Neural cell (in vitro differentiated cells): ENCODE measurements at regions not wholly inside any gene's neighbourhood (a gene's known extent, or its start where the extent isn't known, plus 50 kb on each side); places are given as distances from the start of the nearest gene placed in this dataset.

ENCODE experiments used
- H2AFZ ChIP-seq: fragments of 200-600, 300-800 bp; sonication (generic), shearing (Covaris generic); 2 replicates; pipeline ENCODE4 v1.6.0; 2014; ENCODE audit warnings: low read depth, mild to moderate bottlenecking, antibody characterized with exemption, low read length, moderate library complexity
- H3F3A ChIP-seq: fragments of 200-600 bp; shearing (Covaris generic); 2 replicates; pipeline ENCODE4 v1.6.1; 2016; ENCODE audit warnings: mild to moderate bottlenecking, moderate library complexity, mixed read lengths, antibody characterized with exemption, low read length; ENCODE audit not compliant: insufficient read depth, poor library complexity, severe bottlenecking
- H3K27ac ChIP-seq: fragments of 200-600, 300-800 bp; sonication (generic), shearing (Covaris generic); 2 replicates; pipeline ENCODE4 v1.5.1; 2014; ENCODE audit warnings: mild to moderate bottlenecking, low read length, moderate library complexity
- H3K27me3 ChIP-seq: fragments of 300-800, 200-600 bp; sonication (generic), shearing (Covaris generic); 2 replicates; pipeline ENCODE4 v1.6.0; 2014; ENCODE audit warnings: mild to moderate bottlenecking, low read depth, low read length, moderate library complexity; ENCODE audit not compliant: insufficient read depth
- H3K36me3 ChIP-seq: fragments of 300-800, 200-600 bp; sonication (generic), shearing (Covaris generic); 2 replicates; pipeline ENCODE4 v1.5.1; 2014; ENCODE audit warnings: mild to moderate bottlenecking, antibody characterized with exemption, low read length, moderate library complexity; ENCODE audit not compliant: insufficient read depth
- H3K4me2 ChIP-seq: fragments of 300-800, 200-600 bp; sonication (generic), shearing (Covaris generic); 2 replicates; pipeline ENCODE4 v1.6.0; 2014; ENCODE audit warnings: mild to moderate bottlenecking, low read length
- H3K4me3 ChIP-seq: fragments of 300-800, 200-600 bp; sonication (generic), shearing (Covaris generic); 2 replicates; pipeline ENCODE4 v1.5.1; 2014; ENCODE audit warnings: mild to moderate bottlenecking, low read length, moderate library complexity
- H3K79me2 ChIP-seq: fragments of 200-600 bp; shearing (Covaris generic); replicated peaks from 2 replicates; pipeline ENCODE4 v1.6.0; 2014; ENCODE audit warnings: mild to moderate bottlenecking, low read length, moderate library complexity; ENCODE audit not compliant: insufficient read depth
- H3K9ac ChIP-seq: fragments of 300-800, 200-600 bp; sonication (generic), shearing (Covaris generic); 2 replicates; pipeline ENCODE4 v1.6.1; 2016; ENCODE audit warnings: mild to moderate bottlenecking, low read length, mixed read lengths
- H3K9me2 ChIP-seq: fragments of 200-600 bp; shearing (Covaris generic); 2 replicates; pipeline ENCODE4 v1.6.1; 2016; ENCODE audit warnings: mild to moderate bottlenecking, low read length, mixed read lengths; ENCODE audit not compliant: insufficient read depth
- H3K9me3 ChIP-seq: fragments of 200-600, 300-800 bp; sonication (generic), shearing (Covaris generic); 2 replicates; pipeline ENCODE4 v1.6.1; 2016; ENCODE audit warnings: mild to moderate bottlenecking, mixed run types, low read length, moderate library complexity, mixed read lengths
- H4K20me1 ChIP-seq: fragments of 200-600 bp; shearing (Covaris generic); 2 replicates; pipeline ENCODE4 v1.6.1; 2016; ENCODE audit warnings: mild to moderate bottlenecking, mixed run types; ENCODE audit not compliant: insufficient read depth
- EP300 ChIP-seq: fragments of 450-650 bp; conservative IDR thresholded peaks from 2 replicates; pipeline ENCODE4 v1.6.1; 2014; ENCODE audit warnings: antibody characterized with exemption, mild to moderate bottlenecking, moderate library complexity; ENCODE audit not compliant: poor library complexity, severe bottlenecking
- EZH2 ChIP-seq: fragments of 200-600, 300-800 bp; shearing (Covaris generic), sonication (generic); IDR thresholded peaks from 2 replicates; pipeline ENCODE4 v1.6.1; 2014; ENCODE audit warnings: antibody characterized with exemption, low read length, borderline replicate concordance, mild to moderate bottlenecking; ENCODE audit not compliant: insufficient read depth, poor library complexity, severe bottlenecking
- MXI1 ChIP-seq: fragments of 450-650 bp; conservative IDR thresholded peaks from 2 replicates; pipeline ENCODE4 v1.6.1; 2014; ENCODE audit warnings: antibody characterized with exemption, mild to moderate bottlenecking; ENCODE audit not compliant: poor library complexity, severe bottlenecking
- POLR2AphosphoS5 ChIP-seq: IDR thresholded peaks from 2 replicates; pipeline ENCODE4 v1.6.1; 2012
- RAD21 ChIP-seq: fragments of 450-650 bp; conservative IDR thresholded peaks from 2 replicates; pipeline ENCODE4 v1.6.1; 2014; ENCODE audit warnings: antibody characterized with exemption, mild to moderate bottlenecking, moderate library complexity
- SMC3 ChIP-seq: fragments of 450-650 bp; conservative IDR thresholded peaks from 2 replicates; pipeline ENCODE4 v1.6.1; 2014; ENCODE audit warnings: antibody characterized with exemption, mild to moderate bottlenecking, moderate library complexity; ENCODE audit not compliant: poor library complexity
- TAF1 ChIP-seq: IDR thresholded peaks from 2 replicates; pipeline ENCODE4 v1.6.1; 2012; ENCODE audit warnings: low read depth
- TF ChIP-seq, protein P1 (sequence below): IDR thresholded peaks from 2 replicates; pipeline ENCODE4 v1.6.1; 2012; ENCODE audit warnings: borderline replicate concordance
- TF ChIP-seq, protein P2 (sequence below): fragments of 450-650 bp; IDR thresholded peaks from 2 replicates; pipeline ENCODE4 v1.5.1; 2014; ENCODE audit warnings: antibody characterized with exemption, mild to moderate bottlenecking, moderate library complexity; ENCODE audit not compliant: poor library complexity, severe bottlenecking

DNA sequence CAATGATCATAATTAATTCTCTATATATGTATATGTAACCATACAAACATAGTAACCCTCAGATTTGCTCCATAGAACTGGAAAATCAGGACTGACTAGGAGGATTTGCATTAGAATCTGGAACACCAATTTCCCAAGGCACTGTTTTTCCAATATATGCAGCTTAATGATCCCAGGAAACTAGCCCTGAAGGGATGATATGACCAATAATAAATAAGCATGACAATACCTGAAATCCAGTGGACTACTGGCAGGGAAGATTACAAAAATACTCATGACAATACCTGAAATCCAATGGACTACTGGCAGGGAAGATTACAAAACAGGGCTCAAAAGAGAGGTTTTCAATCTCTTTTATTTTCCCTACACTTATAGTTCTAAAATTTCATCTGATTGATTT, 98.4 kb downstream of the PCDH7 start:
- Histone ChIP-seq H3K9me3 (no peaks in the 10 kb centered on the region), H3K27me3 (no peaks in the 10 kb centered on the region), H3K36me3 (no peaks in the 10 kb centered on the region), H3K4me3 (no peak overlapping the region), H3K27ac (no peak overlapping the region), H3F3A (peaks cover 4% of the 10 kb centered on the region), H3K9me2 (no peaks in the 10 kb centered on the region), H3K9ac (no peak overlapping the region), H4K20me1 (no peaks in the 10 kb centered on the region), H3K4me2 (no peak overlapping the region), H3K79me2 (no peaks in the 10 kb centered on the region), H2AFZ (no peak overlapping the region)
- TF ChIP-seq RAD21 (no peak), TAF1 (no peak), SMC3 (no peak), MXI1 (no peak), EP300 (no peak), EZH2 (no peak), POLR2AphosphoS5 (no peak)
- TF ChIP-seq, protein P1, sequence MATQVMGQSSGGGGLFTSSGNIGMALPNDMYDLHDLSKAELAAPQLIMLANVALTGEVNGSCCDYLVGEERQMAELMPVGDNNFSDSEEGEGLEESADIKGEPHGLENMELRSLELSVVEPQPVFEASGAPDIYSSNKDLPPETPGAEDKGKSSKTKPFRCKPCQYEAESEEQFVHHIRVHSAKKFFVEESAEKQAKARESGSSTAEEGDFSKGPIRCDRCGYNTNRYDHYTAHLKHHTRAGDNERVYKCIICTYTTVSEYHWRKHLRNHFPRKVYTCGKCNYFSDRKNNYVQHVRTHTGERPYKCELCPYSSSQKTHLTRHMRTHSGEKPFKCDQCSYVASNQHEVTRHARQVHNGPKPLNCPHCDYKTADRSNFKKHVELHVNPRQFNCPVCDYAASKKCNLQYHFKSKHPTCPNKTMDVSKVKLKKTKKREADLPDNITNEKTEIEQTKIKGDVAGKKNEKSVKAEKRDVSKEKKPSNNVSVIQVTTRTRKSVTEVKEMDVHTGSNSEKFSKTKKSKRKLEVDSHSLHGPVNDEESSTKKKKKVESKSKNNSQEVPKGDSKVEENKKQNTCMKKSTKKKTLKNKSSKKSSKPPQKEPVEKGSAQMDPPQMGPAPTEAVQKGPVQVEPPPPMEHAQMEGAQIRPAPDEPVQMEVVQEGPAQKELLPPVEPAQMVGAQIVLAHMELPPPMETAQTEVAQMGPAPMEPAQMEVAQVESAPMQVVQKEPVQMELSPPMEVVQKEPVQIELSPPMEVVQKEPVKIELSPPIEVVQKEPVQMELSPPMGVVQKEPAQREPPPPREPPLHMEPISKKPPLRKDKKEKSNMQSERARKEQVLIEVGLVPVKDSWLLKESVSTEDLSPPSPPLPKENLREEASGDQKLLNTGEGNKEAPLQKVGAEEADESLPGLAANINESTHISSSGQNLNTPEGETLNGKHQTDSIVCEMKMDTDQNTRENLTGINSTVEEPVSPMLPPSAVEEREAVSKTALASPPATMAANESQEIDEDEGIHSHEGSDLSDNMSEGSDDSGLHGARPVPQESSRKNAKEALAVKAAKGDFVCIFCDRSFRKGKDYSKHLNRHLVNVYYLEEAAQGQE: no peak
- TF ChIP-seq, protein P2, sequence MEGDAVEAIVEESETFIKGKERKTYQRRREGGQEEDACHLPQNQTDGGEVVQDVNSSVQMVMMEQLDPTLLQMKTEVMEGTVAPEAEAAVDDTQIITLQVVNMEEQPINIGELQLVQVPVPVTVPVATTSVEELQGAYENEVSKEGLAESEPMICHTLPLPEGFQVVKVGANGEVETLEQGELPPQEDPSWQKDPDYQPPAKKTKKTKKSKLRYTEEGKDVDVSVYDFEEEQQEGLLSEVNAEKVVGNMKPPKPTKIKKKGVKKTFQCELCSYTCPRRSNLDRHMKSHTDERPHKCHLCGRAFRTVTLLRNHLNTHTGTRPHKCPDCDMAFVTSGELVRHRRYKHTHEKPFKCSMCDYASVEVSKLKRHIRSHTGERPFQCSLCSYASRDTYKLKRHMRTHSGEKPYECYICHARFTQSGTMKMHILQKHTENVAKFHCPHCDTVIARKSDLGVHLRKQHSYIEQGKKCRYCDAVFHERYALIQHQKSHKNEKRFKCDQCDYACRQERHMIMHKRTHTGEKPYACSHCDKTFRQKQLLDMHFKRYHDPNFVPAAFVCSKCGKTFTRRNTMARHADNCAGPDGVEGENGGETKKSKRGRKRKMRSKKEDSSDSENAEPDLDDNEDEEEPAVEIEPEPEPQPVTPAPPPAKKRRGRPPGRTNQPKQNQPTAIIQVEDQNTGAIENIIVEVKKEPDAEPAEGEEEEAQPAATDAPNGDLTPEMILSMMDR: no peak

DNA sequence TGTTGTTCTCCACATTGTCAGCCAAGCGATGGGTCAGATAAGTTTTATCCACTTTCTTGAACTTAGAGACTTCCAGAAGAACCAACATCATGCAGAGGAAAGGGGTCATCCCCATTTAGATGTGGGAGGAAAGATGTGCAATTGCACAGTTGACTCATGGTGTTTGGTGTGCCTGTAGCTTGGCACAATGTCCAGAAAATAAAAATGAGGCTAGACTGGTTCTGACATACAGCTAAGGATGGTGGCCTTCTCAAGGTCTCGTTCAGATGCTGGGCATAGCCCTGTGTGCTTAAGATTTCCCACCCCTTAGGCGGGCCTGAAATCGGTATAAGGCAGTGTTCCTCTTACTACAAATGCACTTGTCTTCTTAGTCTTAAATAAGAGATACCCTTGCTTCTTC, 101.1 kb downstream of the PCDH7 start:
- Histone ChIP-seq H3K79me2 (no peaks in the 10 kb centered on the region), H3K9ac (no peak overlapping the region), H4K20me1 (no peaks in the 10 kb centered on the region), H2AFZ (no peak overlapping the region), H3K9me2 (no peaks in the 10 kb centered on the region), H3K36me3 (no peaks in the 10 kb centered on the region), H3K27me3 (no peaks in the 10 kb centered on the region), H3K27ac (peak overlapping the region; percentile 84), H3K4me2 (no peak overlapping the region), H3F3A (peaks cover 4% of the 10 kb centered on the region), H3K9me3 (no peaks in the 10 kb centered on the region), H3K4me3 (no peak overlapping the region)
- TF ChIP-seq SMC3 (no peak), TAF1 (no peak), MXI1 (no peak), EZH2 (no peak)
- TF ChIP-seq, protein P1: no peak
